Hematopoietic multipotent progenitor cell treated with erythropoietin and hydrocortisone succinate and interleukin-3 and kit ligand, for 17 days (in vitro differentiated cells): ENCODE measurements at regions not wholly inside any gene's neighbourhood (a gene's known extent, or its start where the extent isn't known, plus 50 kb on each side); places are given as distances from the start of the nearest gene placed in this dataset.

Source experiments
- DNase-seq: peaks from one replicate; pipeline ENCODE4 v3.0.0-alpha.2; 2015; ENCODE audit warnings: low spot score

- no peak for DNase-seq
These were observed 336.5 kb upstream of the ALCAM start for GRCh38 chr3:105030211-105030610.

GRCh38 chr3:105032541-105032940, 334.2 kb upstream of the ALCAM start:
- no peak for DNase-seq

- DNase-seq, result no peak
These were observed 333.6 kb upstream of the ALCAM start for GRCh38 chr3:105033081-105033480.

GRCh38 chr3:105039004-105039403, 327.7 kb upstream of the ALCAM start:
- DNase-seq, result no peak

GRCh38 chr3:105040026-105040622, 326.6 kb upstream of the ALCAM start:
- no peak for DNase-seq

- DNase-seq, result no peak
These were observed 324.1 kb upstream of the ALCAM start for GRCh38 chr3:105042586-105042985.

- no peak for DNase-seq
These were observed 315.6 kb upstream of the ALCAM start for GRCh38 chr3:105051111-105051510.

GRCh38 chr3:105051972-105052371, 314.7 kb upstream of the ALCAM start:
- no peak for DNase-seq

GRCh38 chr3:105062853-105063252, 303.9 kb upstream of the ALCAM start:
- no peak for DNase-seq

GRCh38 chr3:105065895-105066839, 300.5 kb upstream of the ALCAM start:
- DNase-seq, result no peak

GRCh38 chr3:105067361-105067760, 299.3 kb upstream of the ALCAM start:
- no peak for DNase-seq

GRCh38 chr3:105077060-105077822, 289.5 kb upstream of the ALCAM start:
- no peak for DNase-seq

GRCh38 chr3:105083945-105084344, 282.8 kb upstream of the ALCAM start:
- DNase-seq, result no peak

GRCh38 chr3:105085506-105085905, 281.2 kb upstream of the ALCAM start:
- no peak for DNase-seq

GRCh38 chr3:105093371-105094252, 273.1 kb upstream of the ALCAM start:
- DNase-seq, result no peak

GRCh38 chr3:105094588-105094987, 272.1 kb upstream of the ALCAM start:
- DNase-seq, result no peak

- DNase-seq, result no peak
These were observed 270.6 kb upstream of the ALCAM start for GRCh38 chr3:105096071-105096470.

GRCh38 chr3:105101603-105102002, 265.1 kb upstream of the ALCAM start:
- DNase-seq, result no peak

GRCh38 chr3:105103139-105103538, 263.6 kb upstream of the ALCAM start:
- DNase-seq, result no peak

- DNase-seq, result no peak
These were observed 257.9 kb upstream of the ALCAM start for GRCh38 chr3:105108823-105109222.

- no peak for DNase-seq
These were observed 247.8 kb upstream of the ALCAM start for GRCh38 chr3:105118905-105119304.
